ENCODE measurements at regions not wholly inside any gene's neighbourhood (a gene's known extent, or its start where the extent isn't known, plus 50 kb on each side); places are given as distances from the start of the nearest gene placed in this dataset.

DNA sequence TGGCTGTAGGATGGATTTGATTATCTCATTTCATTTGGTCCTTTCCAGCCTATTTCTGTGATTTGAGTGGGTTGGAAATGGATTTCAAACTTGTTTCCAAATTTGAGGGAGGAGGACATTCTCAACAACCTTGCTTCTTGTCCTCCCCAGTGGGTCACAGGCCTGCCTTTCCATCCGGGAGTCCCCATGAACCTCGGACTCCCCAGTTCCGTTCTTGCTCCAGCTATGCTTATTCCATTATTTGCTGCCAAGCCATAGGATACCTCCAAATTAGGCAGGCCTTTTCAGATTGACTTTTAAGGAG is 97.8 kb downstream of the DUSP10 start:
- no peaks in the 10 kb centered on the region for H3K27me3 ChIP-seq (ENCODE audit: control insufficient read depth, insufficient read depth, low read length, poor library complexity, severe bottlenecking)
- no peaks in the 10 kb centered on the region for H3K9me3 ChIP-seq (ENCODE audit: control insufficient read depth, low read length)
- no peak overlapping the region for H3K4me3 ChIP-seq (ENCODE audit: insufficient read depth, low read depth, low read length)
- 63 to 76% methylated on average over 3 of the region's 3 CpGs for WGBS, 2 experiments
- H3K36me3 ChIP-seq (ENCODE audit: control insufficient read depth, insufficient read depth, low read length), result no peaks in the 10 kb centered on the region
- H3K4me1 ChIP-seq (ENCODE audit: control insufficient read depth, insufficient read depth, low read length), result no peaks in the 10 kb centered on the region
- no peak overlapping the region for H3K27ac ChIP-seq (ENCODE audit: insufficient read depth, low read depth, low read length, poor library complexity, severe bottlenecking)

DNA sequence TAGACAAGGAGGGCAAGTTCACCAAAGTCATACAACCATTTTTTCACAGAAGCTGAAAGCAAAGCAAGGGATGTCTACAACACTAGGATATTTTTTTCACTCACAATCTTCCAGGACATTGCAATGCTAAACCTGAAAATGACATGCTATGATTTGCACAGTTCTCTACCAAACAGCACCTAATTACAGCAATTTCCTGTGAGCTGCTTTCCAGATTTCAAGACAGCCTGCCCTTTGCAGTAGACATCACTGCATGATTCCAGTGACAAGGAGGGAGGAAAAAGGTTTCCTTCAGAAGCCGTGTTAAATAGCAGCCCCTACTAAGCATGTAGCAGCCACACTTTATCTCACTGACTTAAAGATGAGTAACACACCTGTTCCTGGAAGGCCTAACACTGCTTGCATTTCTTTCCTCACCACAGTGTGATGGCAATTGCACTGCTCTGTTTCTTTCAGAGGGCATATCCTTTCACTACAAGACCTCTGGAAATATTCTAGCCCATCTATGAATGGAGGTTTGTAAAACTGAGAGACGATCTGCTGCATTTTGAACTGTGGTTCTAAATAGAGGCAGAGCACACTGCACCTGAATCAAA is 97.1 kb downstream of the DUSP10 start:
- no peak overlapping the region for H3K4me3 ChIP-seq (ENCODE audit: insufficient read depth, low read depth, low read length)
- no peaks in the 10 kb centered on the region for H3K9me3 ChIP-seq (ENCODE audit: control insufficient read depth, low read length)
- H3K36me3 ChIP-seq (ENCODE audit: control insufficient read depth, insufficient read depth, low read length), result no peaks in the 10 kb centered on the region
- 84 to 90% methylated on average over 2 of the region's 2 CpGs for WGBS, 2 experiments
- no peaks in the 10 kb centered on the region for H3K4me1 ChIP-seq (ENCODE audit: control insufficient read depth, insufficient read depth, low read length)
- H3K27ac ChIP-seq (ENCODE audit: insufficient read depth, low read depth, low read length, poor library complexity, severe bottlenecking), result no peak overlapping the region
- H3K27me3 ChIP-seq (ENCODE audit: control insufficient read depth, insufficient read depth, low read length, poor library complexity, severe bottlenecking), result no peaks in the 10 kb centered on the region

- WGBS, 2 experiments, result no CpG with 5 or more reads among the region's 1 CpG
Measured at GRCh38 chr1:221648201-221648600, 93.7 kb downstream of the DUSP10 start.

More at GRCh38 chr1:221648201-221648600, 93.7 kb downstream of the DUSP10 start:
- Histone ChIP-seq H3K36me3 (ENCODE audit: control insufficient read depth, insufficient read depth, low read length) (no peaks in the 10 kb centered on the region), H3K4me3 (ENCODE audit: insufficient read depth, low read depth, low read length) (no peak overlapping the region), H3K9me3 (ENCODE audit: control insufficient read depth, low read length) (no peaks in the 10 kb centered on the region), H3K27me3 (ENCODE audit: control insufficient read depth, insufficient read depth, low read length, poor library complexity, severe bottlenecking) (no peaks in the 10 kb centered on the region), H3K27ac (ENCODE audit: insufficient read depth, low read depth, low read length, poor library complexity, severe bottlenecking) (no peak overlapping the region), H3K4me1 (ENCODE audit: control insufficient read depth, insufficient read depth, low read length) (no peaks in the 10 kb centered on the region)
